GM12891 (cell line): ENCODE measurements at regions not wholly inside any gene's neighbourhood (a gene's known extent, or its start where the extent isn't known, plus 50 kb on each side); places are given as distances from the start of the nearest gene placed in this dataset.

ENCODE experiments used
- POLR2A ChIP-seq: IDR thresholded peaks from 2 replicates; pipeline ENCODE4 v1.6.1; 2011; ENCODE audit warnings: low read depth, low read length, control low read depth
- POLR2AphosphoS5 ChIP-seq: IDR thresholded peaks from 2 replicates; pipeline ENCODE4 v1.6.1; 2011; ENCODE audit warnings: low read depth, low read length, control low read depth
- POU2F2 ChIP-seq: IDR thresholded peaks from 2 replicates; pipeline ENCODE4 v1.6.1; 2011; ENCODE audit warnings: low read depth, mild to moderate bottlenecking, control low read depth, low read length, moderate library complexity

DNA sequence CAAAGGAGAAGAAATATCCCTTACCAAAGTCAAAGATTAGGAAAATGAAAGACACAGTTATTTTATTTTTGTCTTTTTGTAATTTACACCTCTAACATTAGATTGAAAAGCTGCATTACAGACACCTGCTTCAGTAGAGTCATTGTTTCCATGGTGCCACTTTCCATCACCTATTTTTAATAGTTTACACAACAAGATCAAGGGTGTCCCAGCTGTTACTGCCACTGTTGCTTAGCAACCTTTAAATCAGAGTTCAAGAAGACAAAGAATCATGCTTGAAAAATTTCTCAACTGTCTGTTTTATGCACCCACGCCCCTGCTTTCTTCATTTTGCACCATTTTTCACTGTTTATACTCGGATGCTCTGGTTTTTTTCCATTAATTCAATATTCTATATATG, 668.2 kb upstream of the GJE1 start:
- TF ChIP-seq POLR2A, result no peak
- no peak for TF ChIP-seq POLR2AphosphoS5
- TF ChIP-seq POU2F2, result no peak
